Skin epidermis (tissue), 12 donors: ENCODE measurements at regions not wholly inside any gene's neighbourhood (a gene's known extent, or its start where the extent isn't known, plus 50 kb on each side); places are given as distances from the start of the nearest gene placed in this dataset.
"Not testable (repeated sequence)": the region's sequence is repeated elsewhere in the genome, so short reads cannot be mapped to it uniquely, and the experiment has no call there.

Experiments used
- H3K27ac ChIP-seq, 21 experiments: fragments of 200-600 bp; sonication (generic) in 11 of 21; one replicate each; pipeline ENCODE4 v1.5.0; 2020; ENCODE audit warnings: mild to moderate bottlenecking in 3 of 21, inconsistent platforms in 2 of 21, moderate library complexity in 2 of 21
- H3K4me3 ChIP-seq, 7 experiments: fragments of 200-600 bp; sonication (generic) in 2 of 7; one replicate each; pipeline ENCODE4 v1.5.0; 2020; ENCODE audit warnings: inconsistent platforms in 2 of 7, mild to moderate bottlenecking in 2 of 7, moderate library complexity in 1 of 7

DNA sequence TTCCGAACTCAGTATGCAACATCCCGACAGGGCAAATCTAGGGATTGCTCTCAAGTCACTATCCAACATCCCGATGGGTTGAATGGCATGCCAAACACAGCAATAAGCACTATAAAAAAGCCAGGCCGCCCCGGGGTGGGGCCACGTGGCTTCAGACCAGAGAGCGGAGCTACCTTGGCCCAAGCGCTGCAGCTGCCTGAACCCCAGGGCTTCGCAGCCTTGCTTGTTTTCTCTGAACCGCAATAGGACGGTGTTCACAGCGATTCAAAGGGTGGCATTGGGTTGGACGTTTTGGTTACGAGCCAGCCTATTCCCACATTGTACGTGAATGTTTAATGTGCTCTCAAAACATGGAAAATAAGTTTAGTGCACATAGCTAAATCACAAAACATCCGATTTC lies 161.0 kb downstream of the SYT15 start:
- H3K4me3 ChIP-seq: not testable (repeated sequence)

DNA sequence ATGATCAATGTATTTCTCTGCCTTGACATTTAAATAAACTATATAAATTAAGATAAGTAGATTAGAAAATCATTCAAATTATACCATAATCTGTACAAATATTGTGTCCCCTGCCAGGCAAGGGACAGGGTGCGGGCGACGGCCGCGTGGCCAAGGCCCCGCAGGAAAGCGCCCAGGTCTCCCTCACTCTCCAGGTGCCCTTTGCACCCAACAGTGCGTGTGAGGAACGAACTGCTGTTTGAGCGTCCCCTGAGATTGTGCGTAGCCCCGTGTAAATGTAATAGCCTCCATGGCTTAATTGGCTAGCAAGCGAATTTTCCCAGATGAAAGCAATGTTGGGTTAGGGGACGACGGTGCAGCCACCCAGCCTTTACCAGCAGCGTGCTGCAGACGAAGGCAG lies 161.4 kb downstream of the SYT15 start:
- not testable (repeated sequence) for H3K27ac ChIP-seq, H3K4me3 ChIP-seq

More for the DNA sequence above, 161.0 kb downstream of the SYT15 start:
- H3K27ac ChIP-seq: not testable (repeated sequence)

DNA sequence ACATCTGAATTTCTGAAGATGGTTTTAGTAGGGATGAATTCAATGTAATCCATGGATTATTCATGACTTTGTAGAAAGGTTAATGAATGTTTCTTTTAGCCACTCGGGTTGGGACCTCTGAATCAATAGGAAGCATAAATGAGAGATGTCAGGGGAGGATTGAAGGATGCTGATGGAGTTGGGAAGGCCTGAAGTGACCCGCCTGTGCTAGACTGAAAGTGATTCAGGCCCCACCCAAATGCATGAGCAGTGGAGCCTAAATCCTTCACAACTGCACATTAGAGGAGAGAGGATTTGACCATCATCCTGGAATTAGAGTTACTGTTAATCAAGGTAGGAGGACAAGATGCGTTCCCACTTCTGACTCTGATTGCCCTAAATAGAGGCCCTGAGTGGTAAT lies 162.2 kb upstream of the PTPN20 start:
- not testable (repeated sequence) for H3K27ac ChIP-seq, H3K4me3 ChIP-seq

DNA sequence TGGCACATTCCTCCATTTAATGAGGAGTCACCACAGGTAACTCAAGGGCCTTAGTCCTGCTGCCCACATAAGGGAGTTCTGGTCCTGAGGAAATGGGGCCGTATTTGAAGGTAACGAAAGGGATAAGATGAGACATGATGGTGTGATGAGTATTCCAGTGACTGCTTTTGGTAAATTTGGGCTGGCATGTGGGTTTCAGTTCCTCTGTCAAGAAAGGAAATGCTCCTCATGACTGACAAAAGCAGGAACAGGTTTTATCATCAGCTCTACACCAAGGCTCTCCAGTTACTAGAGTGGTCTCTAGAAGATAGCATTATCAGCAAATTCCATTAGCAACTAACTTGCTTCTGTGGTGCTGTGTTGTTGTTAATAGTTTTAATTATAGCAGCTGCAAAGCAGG lies 161.8 kb upstream of the PTPN20 start:
- H3K4me3 ChIP-seq, H3K27ac ChIP-seq: not testable (repeated sequence)

DNA sequence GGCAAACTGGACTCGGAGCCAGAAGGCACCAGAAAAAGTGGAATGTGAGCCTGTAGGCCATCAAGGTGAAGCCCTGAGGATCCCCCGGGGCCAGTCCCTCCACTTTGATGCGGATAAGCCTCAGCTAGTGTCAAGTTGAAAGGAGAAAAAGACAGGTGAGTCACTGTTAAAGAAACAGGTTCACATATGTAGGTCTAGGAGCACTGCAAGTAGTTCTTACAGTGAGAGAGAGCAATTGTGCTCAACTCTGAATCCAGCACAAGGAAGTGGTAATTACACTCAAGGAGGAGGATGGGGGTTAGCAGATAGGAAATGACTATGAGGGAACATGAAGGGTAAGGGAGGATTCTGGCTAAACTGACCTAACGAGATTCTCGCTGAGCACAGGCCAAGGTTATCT lies 157.5 kb upstream of the PTPN20 start:
- not testable (repeated sequence) for H3K27ac ChIP-seq, H3K4me3 ChIP-seq

DNA sequence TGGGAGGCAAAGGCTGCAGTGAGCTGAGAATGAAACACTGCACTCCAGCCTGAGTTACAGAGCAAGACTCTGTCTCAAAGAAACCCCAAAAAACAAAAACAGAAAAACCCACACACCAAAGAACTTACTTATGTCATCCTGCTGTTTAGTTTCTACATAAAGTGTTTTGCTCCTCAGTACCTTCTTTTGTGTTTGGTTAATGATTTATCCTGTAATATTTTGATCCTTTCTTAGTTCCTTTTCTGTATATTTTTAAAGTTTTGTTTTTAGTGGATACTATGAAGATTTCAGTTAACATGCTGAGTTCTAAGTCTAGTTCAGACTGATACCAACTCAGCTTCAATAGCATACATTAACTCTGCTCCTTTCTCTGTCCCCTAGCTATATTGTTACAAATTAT lies 149.8 kb upstream of the PTPN20 start:
- H3K4me3 ChIP-seq, H3K27ac ChIP-seq: not testable (repeated sequence)

DNA sequence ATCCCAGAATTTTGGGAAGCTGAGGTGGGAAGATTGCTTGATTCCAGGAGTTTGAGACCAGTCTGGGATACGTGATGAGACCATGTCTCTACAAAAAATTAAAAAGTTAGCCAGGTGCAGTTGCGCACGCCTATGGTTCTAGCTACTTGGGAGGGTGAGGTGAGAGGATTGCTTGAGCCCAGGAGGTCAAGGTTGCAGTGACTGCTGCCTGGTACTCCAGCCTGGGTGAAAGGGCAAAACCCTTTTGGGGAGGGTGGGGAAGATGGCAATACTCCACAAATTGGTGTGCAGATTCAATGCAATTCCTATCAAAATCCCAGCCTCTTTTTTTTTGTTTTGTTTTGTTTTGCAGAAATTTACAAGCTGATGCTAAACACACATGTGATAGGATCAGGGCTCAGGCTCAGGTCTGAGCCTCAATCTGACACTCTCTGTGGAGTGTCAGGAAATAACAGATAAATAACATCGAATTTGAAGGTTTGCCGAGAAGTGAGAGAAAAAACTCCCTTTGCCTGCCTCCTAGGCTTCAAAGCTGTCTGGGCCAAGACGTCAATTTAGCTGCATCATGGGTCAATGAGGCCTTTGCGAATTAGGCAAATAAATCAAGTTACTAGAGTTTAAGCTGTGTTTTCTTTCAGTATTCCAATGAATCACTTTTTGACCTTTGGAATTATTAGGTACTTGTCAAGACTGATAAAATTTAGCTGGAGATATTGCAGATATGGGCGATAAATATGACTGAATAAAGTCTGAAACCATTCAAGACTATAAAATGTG lies 142.5 kb upstream of the PTPN20 start:
- not testable (repeated sequence) for H3K27ac ChIP-seq, H3K4me3 ChIP-seq

DNA sequence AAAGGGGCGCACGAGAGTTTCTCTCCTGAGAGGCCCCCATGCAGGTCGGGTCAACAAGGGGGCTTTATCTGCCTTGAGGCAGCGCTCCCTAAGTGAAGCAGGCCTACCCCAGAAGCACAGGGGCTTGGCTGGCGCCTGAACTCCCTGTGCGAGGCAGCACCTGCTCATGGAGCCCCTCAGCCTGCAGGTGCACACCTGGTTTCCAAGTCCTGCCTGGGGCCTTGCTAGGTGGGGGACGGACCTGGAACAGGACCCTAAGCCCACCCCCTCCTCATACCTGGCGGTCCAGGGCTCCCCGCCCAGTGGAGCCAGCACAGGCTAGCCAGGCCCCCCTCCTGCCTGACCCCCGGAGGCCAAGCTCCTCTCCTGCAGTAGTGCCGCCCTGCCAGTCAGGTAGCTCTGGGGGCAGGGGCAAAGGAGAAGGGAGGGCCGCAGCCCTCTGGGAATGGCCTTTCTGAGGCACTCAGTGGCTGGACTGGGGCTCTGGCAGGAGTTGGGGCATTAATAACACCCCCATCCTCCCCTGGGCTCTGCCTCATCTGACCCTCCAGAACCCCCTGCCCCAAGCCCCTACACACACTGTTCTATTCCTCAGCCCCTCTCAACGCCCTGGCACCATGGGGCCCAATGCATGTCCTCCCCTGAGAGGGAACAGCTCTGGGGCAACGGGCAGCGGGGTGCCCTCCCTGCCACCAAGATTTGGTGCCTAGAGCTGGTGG lies 137.9 kb upstream of the PTPN20 start:
- not testable (repeated sequence) for H3K4me3 ChIP-seq

DNA sequence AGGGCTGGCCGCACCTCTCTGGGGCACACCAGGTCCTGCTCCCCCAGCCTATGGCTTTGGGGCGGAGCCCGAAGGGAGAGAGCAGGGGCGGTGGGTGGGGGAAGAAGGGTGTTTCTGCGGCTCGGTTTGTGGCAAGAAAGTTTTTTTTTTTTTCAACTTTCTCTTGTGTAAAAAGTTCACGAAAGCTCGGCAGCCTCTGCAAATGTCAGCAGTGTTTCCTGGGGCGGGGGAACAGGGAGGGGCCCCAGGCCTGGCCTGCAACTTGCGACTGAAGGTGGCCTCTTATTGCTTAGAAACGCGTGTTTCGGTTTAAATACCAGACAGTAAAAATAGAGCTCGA lies 137.4 kb upstream of the PTPN20 start:
- not testable (repeated sequence) for H3K4me3 ChIP-seq, H3K27ac ChIP-seq

More for the DNA sequence above, 137.9 kb upstream of the PTPN20 start:
- H3K27ac ChIP-seq: not testable (repeated sequence)

DNA sequence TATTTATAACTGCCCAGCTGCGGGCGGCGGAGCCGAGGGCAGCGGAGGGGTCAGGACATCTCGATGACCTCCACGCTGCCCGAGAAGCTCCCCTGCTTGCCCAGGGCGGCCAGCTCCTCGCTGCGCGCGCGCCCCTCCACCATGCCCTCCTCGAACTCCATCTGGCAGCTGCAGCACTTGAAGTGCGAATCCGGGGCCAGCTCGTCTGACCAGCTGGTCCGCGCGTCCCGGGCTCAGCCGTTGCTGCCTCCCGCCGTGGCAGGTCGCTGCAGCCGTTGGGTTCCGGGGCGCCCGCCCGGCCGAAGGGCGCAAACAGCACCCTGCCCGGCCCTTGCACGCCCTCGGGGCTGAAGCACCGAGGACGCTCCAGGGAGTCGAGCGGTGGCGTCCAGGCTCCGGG lies 136.9 kb upstream of the PTPN20 start:
- H3K27ac ChIP-seq, H3K4me3 ChIP-seq: not testable (repeated sequence)

DNA sequence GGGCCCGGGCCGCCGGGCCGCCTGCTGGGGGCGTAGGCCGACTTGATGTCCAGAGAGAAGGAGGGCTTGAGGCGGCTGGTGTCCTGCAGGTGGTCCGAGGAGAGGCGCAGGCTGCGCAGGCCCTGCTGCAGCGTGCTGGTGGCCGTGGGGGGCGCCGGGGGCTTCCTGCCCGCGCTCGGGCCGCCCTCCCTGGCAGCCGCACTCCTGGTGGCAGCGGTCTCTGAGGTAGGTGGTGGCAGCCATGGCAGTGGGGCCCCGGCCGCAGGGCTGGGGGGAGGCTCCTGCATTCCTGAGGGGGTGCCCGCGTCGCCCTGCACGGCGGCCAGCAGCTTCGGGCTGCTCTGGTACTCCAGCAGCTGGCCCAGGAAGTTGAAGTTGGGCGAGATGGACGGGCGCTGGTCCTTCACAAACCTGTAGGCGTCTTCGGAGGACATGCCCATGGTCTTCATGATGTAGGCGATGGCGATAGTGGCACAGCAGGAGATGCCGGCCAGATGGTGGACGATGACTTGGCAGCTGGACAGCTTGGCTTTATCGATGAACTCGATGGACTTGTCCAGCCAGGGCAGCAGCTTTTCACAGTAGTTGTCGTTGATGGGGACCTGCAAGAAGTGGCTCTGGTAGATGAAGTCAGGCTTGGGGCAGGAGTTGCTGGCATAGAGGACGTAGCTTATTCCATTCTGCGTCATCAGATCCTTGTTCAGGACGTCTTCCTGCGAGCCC lies 136.1 kb upstream of the PTPN20 start:
- H3K4me3 ChIP-seq, H3K27ac ChIP-seq: not testable (repeated sequence)

DNA sequence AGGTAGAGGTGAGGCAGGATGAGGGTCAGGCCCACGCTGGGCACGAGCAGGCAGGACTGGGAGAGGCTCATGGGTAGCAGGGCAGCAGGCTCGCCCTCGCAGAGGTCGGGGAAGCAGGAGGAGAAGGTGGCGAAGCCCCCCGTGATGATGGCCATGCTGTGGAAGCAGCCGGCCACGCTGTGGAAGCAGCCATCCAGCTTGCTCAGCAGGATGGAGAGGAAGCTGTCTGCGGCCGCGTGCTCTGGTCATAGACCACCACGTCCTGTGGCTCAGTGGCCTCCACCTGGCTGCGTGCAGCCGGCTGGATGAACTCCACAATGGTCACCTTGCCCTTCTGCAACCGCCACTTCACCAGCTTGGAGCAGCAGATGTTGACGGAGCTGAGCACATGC lies 135.6 kb upstream of the PTPN20 start:
- not testable (repeated sequence) for H3K27ac ChIP-seq, H3K4me3 ChIP-seq

DNA sequence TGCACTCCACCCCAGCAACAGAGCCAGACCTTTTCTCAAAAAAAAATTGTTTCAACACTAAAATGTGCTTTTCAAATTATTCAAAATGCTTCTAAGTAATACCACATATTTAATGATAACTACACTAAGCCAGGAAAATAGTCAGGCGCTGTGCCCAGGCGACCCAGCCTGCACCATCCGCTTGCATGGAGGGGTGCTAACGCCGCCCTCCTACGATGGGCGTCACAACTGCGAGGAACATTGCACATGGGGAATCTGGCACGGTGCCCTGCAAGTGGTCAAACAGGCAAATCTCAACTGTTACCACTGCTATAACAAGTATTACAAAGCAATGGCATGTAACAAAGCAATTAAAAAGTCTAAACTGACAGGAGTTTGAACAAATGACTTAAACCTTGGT lies 131.7 kb upstream of the PTPN20 start:
- not testable (repeated sequence) for H3K27ac ChIP-seq

DNA sequence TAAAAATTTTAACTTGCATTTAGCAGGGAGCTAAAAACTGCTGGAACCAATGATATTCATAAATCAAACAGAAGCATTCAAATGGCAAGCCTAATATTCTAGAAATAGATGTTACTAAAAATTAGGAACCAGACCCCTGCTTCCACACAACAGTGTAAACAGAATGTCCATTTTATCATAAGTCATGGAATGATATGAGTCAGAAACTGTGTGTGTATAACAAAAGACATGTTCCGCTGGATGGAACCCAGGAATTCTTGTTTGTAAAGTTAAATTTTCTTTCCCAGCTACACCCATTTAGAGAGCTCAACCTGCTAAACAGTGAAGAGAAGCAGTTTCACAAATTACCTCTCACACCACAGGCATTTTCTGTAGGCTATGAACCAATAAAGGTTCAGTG lies 131.1 kb upstream of the PTPN20 start:
- not testable (repeated sequence) for H3K27ac ChIP-seq, H3K4me3 ChIP-seq

More for the DNA sequence above, 131.7 kb upstream of the PTPN20 start:
- H3K4me3 ChIP-seq: not testable (repeated sequence)

DNA sequence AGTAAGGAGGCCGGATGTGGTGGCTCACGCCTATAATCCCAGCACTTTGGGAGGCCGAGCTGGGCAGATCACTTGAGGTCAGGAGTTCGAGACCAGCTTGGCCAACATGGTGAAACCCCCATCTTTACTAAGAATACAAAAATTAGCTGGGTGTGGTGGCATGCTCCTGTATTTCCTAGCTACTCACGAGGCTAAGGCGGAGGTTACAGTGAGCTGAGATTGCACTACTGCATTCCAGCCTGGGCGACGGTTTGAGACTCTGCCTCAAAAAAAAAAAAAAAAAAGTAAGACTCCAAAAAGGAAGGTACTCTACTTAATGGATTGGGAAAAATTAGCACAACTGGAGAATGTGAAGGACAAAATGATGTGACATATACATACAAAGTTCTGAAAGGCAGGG lies 130.2 kb upstream of the PTPN20 start:
- not testable (repeated sequence) for H3K4me3 ChIP-seq, H3K27ac ChIP-seq

DNA sequence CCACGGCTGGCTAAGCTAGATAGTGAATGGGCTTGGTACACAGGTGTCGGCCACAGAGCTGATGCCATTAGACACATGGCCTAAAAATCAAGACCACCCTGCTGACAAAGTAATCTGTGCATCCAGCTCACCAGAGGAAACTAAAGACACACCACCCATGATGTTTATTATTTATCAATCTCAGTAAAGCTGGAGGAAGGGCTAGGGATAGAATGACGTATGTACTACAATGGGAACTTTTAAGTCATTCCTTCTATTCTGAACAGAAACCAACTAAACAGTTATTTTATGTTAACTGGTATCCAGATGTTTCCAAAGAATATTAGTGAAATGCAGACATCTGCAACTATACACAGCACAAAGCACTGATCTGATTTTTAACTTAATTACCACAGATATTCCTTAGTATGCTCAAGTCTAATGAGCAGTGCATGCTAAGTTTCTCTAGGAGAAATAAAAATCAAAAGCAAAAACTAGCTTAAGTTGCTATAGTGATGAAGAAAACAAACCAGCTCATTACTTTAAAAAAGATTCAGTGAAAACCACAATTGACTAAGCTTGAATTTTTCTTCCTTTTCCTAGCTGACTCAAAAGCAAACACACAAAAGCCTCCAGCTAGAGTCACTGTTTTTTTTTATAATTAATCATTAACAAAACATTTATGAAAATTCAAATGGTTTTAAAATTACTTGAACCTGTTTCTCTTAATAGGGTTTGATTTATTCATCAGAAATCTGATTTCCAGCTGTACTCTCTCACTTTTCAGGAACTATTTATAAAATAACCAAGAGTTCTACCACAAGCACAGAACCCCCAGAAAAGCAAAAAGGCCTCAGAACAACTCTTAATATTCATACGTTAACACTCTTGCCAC lies 129.0 kb upstream of the PTPN20 start:
- not testable (repeated sequence) for H3K4me3 ChIP-seq
- H3K27ac ChIP-seq: peak overlapping the region in 2 of 21 experiments; percentile 33 to 71

DNA sequence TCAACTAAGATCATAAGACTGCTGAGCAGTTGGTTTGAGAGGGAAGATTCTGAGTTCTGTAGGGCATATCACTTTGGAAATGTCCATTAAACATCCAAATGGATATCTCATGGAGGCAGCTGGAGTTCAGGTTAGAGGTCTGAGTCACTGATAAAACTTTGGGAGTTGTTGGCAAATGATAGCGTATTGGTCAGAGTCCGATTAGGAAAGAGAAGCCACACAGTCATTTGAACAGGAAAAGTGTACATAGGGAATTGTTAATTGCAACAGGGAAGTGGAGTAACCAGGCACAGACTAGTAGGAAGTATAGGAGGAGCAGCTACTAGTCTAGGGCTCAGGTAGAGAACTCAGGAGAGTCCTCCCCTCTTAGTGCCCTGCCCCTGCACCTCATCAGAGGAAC lies 126.6 kb upstream of the PTPN20 start:
- H3K4me3 ChIP-seq, H3K27ac ChIP-seq: not testable (repeated sequence)

DNA sequence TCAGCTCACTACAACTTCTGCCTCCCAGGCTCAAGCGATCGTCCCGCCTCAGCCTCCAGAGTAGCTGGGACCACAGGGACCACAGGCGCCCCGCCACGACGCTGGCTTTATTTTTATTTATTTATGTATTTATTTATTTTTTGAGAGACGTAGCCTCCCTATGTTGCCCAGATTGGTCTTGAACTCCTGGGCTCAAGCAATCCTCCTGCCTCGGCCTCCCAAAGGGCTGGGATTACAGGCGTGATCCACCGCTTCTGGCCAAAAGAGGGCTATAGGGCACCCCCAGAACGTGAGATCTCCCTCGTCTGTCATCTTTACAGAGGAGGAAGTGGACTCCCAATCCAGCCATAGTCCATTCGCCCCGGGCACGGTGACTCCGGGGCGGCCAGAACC lies 125.1 kb upstream of the PTPN20 start:
- peak overlapping the region; percentile 31 to 62 (median 54) for H3K4me3 ChIP-seq
- peak overlapping the region in 13 of 21 experiments; percentile 18 to 83 (median 67) for H3K27ac ChIP-seq

DNA sequence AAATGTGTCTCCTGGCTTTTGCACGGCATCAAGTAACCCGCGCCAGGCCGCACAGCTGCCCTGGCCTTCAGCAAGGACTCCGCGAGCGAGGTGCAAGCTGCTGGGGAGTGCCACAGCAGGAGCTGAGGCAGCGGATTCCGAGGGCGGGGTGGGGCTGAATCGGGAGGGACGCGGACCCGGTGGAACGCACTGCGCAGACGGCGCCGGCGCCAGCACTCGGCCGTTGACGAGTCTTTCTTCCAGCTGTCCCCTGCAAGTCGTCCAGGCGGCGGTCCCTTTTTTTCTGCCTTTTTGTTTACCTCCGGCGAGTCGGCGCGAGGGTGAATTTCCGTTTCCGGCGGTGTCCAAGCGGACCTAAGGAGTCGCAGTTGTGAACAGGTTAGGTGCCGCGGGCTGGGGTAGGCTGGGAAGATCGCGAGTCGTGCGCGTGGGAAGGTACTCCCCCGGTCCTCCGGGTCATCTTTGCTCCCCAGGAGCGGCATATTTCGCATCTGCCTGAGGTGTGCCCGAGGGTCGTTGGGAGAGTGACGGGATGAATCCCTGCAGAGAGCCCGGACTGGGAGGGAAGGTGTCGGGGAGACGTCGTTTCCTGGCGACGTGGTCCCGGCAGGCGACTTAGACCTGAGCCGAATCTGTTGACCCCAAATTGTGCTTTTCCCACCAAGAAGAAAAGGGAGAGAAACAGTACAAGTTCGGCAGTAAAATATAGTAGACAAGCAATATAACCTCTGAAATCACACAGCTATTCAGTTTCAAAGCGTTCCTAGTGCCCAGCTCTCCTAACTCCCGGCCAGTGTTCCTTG lies 124.5 kb upstream of the PTPN20 start:
- Histone ChIP-seq H3K27ac (peak overlapping the region in 18 of 21 experiments; percentile 25 to 83 (median 68)), H3K4me3 (peak overlapping the region; percentile 31 to 62 (median 54))
